ENCODE measurements at regions not wholly inside any gene's neighbourhood (a gene's known extent, or its start where the extent isn't known, plus 50 kb on each side); places are given as distances from the start of the nearest gene placed in this dataset.

- TF ChIP-seq POLR2A (IDR thresholded peaks at IDR 0.05) = no peak
- no peak for TF ChIP-seq CTCF (IDR thresholded peaks at IDR 0.05)
These were observed 80.6 kb upstream of the ETV6 start for GRCh38 chr12:11568762-11569478.
